GM23248 (cell line): ENCODE measurements at regions not wholly inside any gene's neighbourhood (a gene's known extent, or its start where the extent isn't known, plus 50 kb on each side); places are given as distances from the start of the nearest gene placed in this dataset.

Experiments
- EZH2 ChIP-seq: fragments of 200-600 bp; sonication (generic); IDR thresholded peaks from 2 replicates; pipeline ENCODE4 v1.6.1; 2018; ENCODE audit warnings: antibody characterized with exemption, mild to moderate bottlenecking; ENCODE audit not compliant: insufficient read depth, poor library complexity, severe bottlenecking
- EZH2phosphoT487 ChIP-seq: fragments of 200-600 bp; sonication (generic); IDR thresholded peaks from 2 replicates; pipeline ENCODE4 v1.6.1; 2018; ENCODE audit warnings: antibody characterized with exemption, moderate library complexity, mild to moderate bottlenecking, low read depth; ENCODE audit not compliant: insufficient read depth

DNA sequence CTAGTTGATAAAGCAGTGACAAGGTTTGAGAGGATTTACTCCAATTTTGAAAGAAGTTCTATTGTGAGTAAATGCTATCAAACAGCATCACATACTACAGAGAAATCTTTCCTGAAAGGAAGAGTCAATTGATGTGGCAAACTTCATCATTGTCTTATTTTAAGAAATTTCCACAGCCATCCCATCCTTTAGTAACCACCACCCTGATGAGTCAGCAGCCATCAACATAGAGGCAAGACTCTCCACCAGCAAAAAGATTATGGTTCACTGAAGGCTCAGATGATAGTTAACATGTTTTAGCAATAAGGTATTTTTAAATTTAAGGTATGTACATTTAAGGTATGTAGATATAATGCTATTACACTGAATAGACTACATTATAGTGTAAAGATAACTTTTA is 122.1 kb upstream of the ARHGAP5 start:
- TF ChIP-seq EZH2 (no peak), EZH2phosphoT487 (no peak)
